SKM-1 (cell line): ENCODE measurements at regions not wholly inside any gene's neighbourhood (a gene's known extent, or its start where the extent isn't known, plus 50 kb on each side); places are given as distances from the start of the nearest gene placed in this dataset.
"Not testable (repeated sequence)": the region's sequence is repeated elsewhere in the genome, so short reads cannot be mapped to it uniquely, and the experiment has no call there.

Source experiments
- DNase-seq: peaks from one replicate; lab custom pipeline; 2025; ENCODE audit not compliant: unreplicated experiment; lab: John Stamatoyannopoulos, UW

DNA sequence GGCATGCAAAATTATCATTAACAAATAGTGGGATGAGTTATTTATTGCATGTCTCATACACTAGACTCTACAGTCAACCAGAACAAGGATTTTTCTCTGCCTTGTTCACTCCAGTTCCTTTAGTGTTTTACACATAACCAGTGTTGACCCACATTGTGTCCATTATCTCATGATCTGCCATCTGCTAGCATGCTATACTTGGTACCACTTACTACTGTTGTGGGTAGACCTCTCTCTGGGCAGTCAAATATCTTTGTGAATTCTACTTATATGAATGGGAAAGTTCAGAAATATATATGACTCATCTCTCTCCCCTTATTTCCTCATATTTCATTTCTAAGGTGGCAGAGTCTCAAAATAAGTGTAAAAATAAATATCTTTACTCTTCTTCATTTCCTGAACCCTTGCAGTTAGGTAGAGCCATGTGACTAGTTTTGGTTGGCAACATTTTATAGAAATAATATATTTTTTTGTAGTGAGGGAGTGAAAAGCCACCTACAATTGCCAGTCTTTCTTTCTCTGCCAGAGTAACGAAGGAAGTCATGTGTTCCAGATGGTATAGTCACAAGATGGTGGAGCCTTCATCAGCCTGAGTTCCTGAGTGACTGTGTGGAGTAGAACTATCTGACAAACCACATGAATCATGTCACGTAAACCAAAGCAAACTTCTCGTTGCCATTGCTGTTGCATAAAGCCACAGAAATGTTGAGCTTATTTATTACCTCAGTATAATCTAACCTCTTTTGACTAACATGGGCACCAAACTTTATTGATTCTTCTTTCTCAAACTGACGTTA is 704.0 kb downstream of the RNF144A start:
- DNase-seq = no peak

DNA sequence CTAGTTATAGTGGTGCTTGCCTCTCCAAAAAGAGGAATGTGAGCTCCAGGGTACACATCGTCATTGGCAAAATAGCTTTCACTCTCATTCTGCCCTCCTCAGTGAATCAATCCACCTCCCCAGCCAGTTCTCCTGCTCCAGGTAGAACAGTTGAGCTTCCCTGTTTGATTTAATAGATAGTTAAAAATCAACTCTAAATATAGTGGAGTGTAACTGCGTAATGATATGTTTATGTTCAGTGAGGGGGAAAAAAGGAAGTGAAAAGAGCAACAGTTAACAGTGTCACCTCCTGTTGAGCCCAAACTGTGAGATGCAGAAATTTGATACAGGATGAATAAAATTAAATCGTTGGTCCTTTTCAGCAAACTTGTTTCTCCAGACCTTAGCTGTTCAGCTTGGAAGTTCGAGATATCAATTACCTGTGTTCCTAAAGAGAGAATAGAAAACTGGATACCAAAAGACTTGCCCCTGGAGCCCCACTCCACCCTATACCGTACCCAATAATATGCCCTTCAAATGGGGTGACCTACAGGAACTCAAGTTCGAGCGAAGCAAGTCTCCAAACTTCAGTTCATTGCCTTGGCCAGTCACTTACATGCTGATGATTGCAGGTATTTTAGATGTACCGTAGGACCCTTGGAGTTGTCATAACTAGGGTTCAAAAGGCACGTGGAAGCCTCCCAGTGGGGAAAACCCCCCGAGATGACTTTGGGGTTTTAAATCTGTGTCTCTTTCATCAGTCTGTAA is 708.4 kb downstream of the RNF144A start:
- no peak for DNase-seq

DNA sequence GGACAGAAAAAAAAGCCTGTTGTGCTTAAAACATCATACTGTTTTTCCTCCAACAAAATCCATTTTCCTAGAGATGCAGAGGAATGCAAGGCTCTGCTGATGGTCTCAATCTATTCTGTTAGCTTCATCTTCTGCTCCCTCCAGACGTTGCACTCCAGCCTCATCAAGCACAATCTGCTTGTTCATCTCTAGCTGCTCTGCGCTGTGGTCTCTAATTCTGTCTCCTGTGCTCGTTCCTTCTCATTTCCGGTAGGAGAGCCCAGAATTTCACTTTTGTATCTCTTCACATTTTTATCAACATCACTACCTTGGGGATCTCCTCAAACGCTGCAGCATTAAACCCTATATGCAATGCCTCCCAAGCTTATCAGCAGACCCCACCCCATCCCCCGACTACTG is 708.9 kb downstream of the RNF144A start:
- DNase-seq = no peak

DNA sequence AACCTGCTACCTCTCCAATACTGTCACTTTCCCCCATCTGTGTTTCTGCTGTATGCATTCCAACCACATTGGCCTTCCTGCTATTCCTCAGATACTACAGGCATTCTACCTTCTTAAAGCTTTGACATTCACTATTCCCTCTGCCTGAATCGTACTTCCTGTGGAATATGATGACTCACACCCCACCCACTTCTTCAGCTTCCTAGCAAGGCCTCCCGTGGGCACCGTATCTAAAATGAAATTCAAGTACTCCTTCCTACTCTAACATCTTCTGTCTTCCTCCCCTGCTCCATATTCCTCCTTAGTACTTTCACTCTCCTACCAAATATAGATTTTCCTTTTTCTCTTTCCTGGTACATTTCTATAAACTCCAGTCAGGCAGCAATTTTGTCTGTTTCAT is 710.4 kb downstream of the RNF144A start:
- DNase-seq = no peak

DNA sequence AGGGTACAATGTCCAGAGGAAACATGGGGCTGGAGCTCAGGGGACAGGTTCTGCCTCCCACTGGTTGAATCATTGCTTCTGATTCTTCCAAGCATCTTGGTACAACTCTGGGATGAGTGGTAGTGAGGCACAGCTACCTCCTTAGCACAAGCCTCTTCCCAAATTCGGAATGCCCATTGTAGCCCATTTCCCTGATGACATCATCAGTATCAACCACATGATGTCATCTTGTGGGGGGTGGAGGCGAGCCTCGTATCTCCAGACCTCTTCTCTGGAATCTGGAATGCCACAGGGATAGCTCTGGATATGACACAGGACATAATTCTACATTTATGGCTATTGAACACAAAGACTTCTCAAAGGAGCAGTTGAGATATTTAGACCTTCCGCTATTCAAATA is 715.2 kb downstream of the RNF144A start:
- no peak for DNase-seq

DNA sequence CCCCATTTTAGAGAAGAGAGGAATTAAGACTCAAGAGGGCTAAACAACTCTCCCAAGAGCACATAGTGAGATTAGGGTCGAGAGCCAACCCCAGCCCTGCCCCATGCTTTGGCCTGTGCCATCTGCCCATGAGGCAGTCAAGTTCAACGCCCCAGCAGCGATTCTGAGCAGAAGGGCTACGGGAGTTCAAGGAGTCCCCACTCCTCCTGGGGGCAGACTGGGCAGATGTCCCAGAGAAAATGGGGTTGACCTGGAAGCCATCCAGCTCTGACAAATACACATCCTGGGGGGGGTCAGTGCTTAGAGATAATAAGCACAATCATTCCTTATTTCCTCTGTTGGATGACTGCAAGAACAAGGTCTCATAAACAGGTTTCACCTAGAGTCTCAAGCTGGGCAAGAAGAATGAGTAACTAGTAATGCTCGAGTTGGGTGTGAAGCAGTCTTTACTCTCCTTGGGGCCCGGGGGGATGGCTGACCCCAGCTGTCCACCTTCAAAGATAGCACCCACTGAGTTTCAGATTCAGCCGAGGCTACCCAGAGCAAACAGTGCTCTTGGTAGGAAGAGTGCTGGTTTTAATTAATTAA is 716.4 kb downstream of the RNF144A start:
- no peak for DNase-seq

DNA sequence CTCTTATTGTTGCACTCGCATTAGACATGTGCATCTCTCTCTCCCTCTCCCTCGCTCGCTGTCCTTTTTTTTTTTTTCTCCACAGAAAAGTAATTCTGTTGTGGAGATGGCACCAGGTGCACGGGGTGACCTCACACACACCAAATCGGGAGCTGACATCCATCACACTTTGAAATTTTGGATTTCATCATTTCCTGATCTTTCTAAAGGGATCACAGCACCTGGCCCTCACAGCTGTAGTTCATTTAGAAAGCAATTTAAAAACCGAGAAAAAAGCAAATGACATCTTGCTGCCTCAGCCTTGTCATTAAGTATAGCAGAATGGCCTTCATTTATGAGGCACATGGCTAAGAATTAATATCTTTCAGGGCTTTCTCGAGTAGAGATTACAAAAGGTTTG is 717.2 kb downstream of the RNF144A start:
- no peak for DNase-seq

DNA sequence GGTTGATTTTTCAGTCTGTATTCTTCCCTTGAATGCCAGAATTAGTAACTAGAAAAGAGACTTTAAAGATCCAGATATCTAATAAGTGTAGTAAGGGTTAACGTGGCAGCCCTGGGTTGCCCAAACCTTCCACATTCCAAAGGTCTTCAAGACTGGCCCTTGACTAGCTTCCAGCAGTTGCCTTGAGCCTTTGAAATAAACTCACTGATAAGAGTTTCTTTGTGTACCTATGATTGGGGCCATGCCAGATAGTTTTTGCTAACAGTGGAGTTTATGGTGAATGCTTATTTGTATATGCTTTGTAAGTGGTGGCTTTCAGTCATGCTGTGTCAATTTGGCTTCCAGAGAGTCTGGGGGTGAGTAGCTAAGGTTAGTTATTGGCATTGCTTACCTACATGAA is 722.3 kb downstream of the RNF144A start:
- no peak for DNase-seq

DNA sequence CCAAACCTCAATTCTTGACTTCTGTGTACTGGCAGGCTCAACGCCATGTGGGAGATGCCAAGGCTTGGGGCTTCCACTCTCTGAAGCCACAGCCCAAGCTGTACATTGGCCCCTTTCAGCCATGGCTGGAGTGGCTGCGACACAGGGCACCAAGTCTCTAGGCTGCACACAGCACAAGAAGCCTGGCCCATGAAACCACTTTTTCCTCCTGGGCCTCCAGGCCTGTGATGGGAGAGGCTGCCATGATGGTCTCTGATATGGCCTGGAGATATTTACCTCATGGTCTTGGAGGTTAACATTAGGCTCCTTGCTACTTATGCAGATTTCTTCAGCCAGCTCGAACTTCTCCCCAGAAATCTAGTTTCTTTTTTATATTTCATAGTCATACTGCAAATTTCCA is 724.1 kb downstream of the RNF144A start:
- not testable (repeated sequence) for DNase-seq

DNA sequence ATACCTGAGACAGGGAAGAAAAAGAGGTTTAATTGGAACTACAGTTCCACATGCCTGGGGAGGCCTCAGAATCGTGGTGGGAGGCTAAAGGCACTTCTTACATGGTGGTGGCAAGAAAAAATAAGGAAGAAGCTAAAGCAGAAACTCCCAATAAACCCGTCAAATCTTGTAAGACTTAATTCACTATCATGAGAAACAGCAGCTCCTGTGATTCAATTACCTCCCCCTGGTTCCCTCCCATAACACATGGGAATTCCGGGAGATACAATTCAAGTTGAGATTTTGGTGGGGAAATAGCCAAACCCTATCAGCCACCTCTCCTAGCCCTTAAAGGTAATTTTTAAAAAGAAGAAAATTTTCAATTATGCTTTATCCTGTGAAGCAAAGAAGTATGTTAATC is 728.8 kb downstream of the RNF144A start:
- no peak for DNase-seq

DNA sequence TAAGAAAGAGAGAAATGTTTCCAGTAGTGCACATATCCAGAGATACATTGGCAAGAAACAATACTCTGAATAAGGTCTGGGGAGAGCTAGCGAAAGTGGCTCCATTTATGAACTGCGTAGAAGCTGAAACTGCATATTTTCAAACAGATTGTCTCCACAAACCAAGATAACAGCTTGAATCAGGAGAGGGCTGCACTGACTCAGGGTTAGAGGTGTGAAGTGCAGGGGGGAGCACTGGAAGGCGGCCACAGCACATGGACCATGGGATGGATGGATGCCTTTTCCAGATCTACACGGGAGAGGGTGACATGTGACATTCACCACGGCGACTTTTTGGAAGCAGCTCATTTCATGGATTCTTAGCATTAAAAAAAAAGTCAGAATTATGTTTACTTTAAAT is 729.4 kb downstream of the RNF144A start:
- no peak for DNase-seq

DNA sequence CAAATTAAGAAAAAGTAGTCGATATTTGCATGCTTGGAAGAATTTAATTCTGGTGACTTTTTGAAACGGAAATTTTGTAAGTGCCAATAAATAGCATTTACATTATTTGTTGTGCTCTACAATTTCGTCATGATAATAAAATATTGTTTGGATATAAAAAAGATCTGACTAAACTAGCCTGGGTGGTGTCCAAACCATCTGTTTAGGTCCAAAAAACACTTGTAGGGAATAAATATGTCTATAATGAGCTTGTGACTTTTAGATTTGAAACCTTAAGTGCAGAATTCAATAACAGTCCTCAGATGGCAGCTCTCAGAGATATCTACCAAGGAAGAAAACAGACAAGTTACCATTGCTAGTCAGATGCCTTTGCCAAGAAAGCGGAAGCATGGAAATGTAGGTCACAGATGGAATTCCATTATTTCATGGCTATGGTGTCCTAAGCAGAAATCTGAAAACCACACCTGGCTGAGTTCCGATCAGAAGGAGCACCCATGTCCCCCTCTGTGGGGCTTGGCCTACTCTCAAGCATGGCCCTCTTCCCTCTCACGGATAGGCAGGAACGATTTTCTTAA is 731.1 kb downstream of the RNF144A start:
- no peak for DNase-seq

DNA sequence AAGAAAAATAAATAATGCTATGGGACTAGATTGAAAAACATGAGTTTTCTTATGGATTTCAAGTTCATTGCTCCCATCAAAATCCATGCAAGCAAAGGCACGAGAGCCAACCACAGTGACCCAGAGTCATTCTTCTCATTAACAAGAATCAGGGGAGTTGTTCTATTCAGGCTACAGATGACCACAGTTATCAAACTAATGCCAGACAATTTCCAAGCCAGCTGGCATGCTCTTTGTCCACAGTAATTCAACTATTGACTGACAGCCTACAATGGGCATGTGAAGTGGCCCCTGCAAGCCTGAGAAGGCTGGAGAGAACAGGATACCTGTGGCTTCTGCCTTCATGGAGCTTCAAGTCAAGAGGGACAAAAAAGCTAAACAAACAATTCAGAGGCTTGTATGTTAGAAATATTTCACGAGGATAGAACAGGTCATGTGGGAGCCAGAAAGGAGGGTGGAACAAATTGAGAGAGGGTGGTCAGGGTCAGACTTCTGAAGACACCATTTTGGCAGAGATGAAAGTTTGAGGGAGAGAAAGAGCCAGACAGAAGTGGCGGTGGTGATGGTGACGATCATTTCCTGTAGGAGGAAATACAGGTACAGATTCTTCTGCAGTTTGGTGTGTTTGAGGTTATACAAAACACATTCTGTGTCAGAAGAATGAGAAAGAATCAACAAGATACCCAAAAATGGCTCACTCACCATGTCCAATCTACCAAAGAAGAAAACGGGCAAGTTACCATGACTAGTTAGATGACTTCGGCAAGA is 732.4 kb downstream of the RNF144A start:
- no peak for DNase-seq

DNA sequence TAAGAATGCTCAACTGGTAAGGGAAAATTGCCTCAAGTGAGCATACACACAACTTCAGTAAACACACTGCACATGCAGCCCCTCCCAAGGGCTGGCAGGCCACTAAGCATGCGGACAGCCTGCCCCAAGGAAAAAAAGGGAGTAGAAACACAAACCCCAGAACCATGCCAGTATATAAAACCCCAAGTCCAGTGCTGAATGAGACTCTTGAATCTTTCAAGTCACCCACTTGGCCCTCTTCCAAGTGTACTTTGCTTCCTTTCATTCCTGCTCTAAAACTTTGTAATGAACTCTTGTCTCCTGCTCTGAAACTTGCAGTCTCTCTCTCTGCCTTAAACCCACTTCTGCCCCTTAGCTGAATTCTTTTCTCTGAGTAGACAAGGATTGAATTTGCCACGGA is 736.4 kb downstream of the RNF144A start:
- no peak for DNase-seq

DNA sequence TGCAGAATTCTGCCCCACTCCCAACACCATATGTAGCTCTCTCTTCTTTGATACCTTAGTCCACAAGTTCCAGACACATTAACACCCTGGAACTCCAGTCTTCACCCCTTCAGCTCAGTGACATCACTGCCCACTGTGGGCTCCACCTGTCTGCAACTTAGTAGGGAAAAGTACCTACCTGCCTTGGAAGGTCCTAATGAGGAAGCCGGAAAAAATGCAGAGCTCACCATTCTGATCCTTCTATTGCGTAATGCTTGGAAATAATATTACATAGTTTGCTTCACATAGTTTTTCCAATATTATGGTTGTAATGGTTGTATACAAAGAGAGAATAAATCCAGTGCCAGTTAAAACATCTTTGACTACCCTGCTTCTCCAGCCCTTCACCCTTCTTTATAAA is 738.4 kb downstream of the RNF144A start:
- no peak for DNase-seq

DNA sequence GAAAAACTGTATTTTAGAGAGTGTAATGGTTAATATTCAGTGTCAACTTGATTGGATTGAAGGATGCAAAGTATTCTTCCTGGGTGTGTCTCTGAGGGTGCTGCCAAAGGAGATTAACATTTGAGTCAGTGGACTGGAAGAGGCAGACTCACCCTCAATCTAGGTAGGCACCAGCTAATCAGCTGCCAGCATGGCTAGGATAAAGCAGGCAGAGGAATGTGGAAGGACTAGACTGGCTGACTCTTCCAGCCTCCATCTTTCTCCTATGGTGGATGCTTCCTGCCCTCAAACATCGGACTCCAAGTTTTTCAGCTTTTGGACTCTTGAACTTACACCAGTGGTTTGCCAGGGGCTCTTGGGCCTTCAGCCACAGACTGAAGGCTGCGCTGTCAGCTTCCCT is 740.3 kb downstream of the RNF144A start:
- not testable (repeated sequence) for DNase-seq

DNA sequence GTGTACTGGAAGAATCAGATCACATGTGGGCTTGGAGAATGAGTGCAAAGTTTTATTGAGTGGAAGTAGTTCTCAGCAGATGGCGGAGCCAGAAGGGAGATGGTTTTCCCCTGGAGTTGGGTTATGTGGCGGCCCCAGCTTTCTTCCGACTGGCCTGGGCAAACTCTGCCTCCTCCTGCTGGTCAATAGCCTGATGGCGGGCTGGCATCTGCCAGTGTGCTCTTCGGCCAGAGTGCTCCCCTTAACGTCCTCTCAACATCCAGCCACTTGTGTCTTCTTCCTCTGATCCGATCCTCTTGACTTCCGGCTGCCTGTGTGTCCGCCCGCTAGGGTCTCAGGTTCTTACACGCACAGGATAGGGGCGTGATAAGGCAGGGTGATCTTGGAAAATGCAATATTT is 741.3 kb downstream of the RNF144A start:
- DNase-seq = no peak

DNA sequence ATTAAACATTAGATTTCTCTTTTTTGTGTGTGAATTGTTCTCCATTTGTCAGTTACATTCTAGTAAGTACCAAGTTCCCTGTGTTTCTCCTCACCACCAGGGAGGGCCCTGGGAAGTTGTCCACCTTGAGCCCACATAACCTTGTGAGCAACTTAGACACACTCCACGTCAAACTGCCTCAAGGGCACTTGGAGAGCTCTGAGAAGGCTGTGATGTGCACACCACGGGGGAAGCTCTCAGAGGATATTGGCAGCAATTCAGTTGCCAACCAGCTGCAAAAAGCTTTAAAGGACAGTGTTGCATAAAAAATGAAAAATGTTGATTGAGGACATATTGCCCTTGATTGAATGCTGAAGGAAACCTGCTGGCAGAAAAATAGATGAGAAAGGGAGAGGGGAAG is 743.6 kb downstream of the RNF144A start:
- no peak for DNase-seq

DNA sequence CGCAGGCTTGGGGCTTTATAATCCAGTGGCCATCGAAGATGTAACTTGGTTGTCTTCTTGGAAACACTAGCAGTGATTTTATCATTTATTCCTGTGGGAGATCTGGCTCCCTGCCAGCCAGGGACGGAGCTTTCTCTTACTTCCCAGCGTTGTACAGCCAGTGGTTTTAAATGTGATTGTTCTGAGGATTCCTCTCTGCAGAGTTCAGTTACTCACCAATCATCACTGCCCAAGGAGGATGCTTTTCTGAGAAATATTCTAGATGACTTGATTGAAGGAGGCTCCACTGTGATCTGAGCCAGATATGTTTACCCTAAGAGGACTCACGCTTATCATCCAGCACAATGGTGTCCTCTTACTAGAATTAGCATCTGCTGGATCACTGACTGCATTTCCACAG is 744.3 kb downstream of the RNF144A start:
- no peak for DNase-seq

DNA sequence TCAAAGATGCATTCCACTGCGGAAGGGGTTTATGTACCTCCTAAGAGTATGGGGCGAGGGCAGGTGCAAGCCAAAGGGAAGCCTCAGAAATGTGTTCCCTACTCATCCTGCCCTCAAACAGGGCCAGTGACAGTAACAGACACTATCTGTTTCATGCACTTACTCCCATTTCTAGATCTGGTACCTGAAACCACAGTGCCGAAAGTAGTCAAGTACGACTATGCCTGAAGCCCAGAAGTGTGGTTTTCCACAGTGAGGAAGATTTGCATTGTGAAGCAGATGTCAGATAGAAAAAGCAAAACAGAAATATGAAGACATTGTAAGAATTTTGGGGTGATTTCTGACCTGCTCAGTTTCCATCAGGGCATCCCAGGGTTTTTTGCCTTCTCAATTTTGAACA is 748.7 kb downstream of the RNF144A start:
- DNase-seq = no peak

DNA sequence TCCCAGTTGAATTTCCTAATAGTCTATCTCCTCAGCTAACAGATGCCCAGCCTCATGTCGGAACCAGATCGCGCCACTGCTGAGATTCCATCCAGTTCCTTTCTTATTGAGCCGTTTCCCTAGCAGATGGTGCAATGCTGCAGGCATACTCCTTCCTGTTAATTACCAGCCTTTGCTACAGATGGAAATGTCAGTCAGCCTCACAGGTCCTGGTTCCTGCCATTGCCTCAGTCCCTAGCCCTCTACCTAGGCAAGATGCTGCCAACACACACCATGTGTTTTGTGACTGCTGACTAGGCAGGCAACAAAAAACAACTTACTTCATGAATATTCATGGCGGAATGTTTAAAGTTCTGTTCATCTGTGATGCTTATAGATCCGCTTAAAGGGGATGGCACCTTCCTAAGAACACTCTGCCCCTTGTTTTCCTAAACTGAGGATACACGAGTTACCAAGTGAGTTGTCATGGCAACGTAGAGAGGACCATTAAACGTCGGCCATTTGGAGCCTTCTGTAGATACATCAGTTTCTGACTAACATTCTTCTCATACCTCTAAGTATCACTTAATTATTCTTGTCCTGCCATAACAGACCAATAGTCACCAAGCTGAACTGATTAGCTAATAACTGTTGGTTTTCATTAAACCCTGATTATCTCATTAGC is 749.5 kb downstream of the RNF144A start:
- no peak for DNase-seq
